ENCODE measurements at regions not wholly inside any gene's neighbourhood (a gene's known extent, or its start where the extent isn't known, plus 50 kb on each side); places are given as distances from the start of the nearest gene placed in this dataset.

DNA sequence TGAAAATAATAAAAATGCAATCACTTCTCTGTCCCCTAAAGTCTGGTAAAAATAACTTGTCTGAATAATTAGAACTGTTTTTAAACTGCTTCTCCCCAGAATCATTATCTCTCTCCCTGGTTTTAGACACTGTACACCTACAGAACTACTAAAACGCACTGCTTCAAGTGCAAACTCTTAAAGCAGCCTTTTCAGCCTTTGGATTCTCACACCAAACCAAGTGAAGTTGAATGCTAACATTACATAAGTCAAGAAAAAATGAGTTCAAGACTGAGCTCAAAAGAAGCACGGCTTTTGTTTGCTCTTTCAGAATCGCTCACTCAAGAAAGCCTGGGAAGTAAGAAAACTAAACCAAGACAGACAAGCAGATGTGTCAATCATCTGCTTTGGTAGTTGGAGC is 188.8 kb downstream of the LSM5 start:
- Histone ChIP-seq H3K27me3 (ENCODE audit: control insufficient read depth, insufficient read depth, low read length) (peaks cover 53% of the 10 kb centered on the region), H3K9me3 (ENCODE audit: control insufficient read depth, insufficient read depth, low read length) (no peaks in the 10 kb centered on the region), H3K27ac (ENCODE audit: low read depth, low read length) (no peak overlapping the region), H3K4me3 (ENCODE audit: low read depth, low read length) (no peak overlapping the region), H3K9ac (ENCODE audit: low read depth, low read length) (no peak overlapping the region), H3K36me3 (ENCODE audit: control insufficient read depth, insufficient read depth, low read length) (no peaks in the 10 kb centered on the region), H3K4me1 (ENCODE audit: control insufficient read depth, insufficient read depth, low read length) (no peaks in the 10 kb centered on the region)

DNA sequence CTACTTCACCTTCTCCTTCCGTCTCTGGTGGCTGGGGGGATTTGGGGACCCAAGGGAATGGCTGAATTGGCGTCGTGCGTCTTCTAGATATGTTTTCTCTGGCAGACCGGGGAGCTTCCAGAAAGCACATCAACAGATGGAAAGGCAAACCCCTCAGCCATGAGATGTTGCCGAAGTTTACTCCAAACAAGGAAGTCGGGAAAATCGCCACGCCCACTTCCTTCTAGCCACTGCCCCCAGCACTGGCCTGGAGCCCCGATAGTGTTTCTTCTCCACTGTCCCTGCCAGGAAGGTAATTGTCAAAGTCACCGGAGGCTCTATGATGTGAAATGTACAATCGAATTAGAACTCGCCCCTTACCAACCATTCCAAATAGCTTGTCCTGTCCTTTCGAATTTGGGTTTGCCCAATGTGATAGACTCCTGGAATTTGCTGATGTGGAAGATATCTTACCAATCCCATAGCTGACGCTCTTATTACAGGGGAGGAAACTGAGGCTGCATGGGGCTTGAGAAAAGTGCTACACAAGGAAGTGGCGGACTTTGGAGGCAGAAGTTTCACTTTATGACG is 191.0 kb downstream of the LSM5 start:
- Histone ChIP-seq H3K4me1 (ENCODE audit: control insufficient read depth, insufficient read depth, low read length) (peaks cover 11% of the 10 kb centered on the region), H3K27me3 (ENCODE audit: control insufficient read depth, insufficient read depth, low read length) (peaks cover 61% of the 10 kb centered on the region), H3K36me3 (ENCODE audit: control insufficient read depth, insufficient read depth, low read length) (no peaks in the 10 kb centered on the region), H3K9ac (ENCODE audit: low read depth, low read length) (no peak overlapping the region), H3K9me3 (ENCODE audit: control insufficient read depth, insufficient read depth, low read length) (no peaks in the 10 kb centered on the region), H3K4me3 (ENCODE audit: low read depth, low read length) (peak overlapping the region; percentile 69), H3K27ac (ENCODE audit: low read depth, low read length) (no peak overlapping the region)

DNA sequence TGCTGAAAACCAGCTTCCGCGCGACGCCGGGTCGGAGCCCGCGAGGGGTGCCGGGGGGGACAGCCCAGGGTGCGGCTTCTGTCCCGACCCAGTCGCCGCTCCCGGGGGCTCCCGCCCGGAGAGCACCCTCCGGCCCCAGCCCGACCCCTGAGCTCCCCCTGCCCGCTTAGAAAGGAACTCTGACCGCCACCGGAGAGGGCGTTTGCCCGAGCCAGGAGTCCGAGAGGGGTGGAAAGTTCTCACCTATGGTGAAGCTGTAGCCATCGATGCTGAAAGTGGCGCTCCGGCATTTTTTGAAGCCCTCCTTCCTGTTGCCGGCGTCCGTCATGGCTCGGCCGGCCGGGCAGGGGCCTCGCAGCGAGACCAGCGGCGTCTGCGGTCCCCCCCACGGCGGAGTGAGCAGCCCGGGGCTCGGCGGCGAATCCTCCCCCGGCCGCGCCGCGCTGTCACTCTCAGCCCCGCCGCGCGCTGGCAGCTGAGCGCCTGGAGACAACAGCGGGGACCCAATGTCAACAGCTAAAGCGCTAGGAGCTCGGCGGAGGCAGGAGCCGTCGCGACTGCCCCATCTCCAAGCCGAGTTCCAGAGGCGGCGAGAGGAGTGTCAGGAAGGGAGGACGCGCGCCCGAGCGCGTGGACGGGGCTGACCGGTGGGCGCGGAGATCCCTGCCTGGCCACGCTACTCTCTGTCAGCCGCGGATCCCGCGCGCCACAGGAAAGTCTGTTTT is 191.6 kb downstream of the LSM5 start:
- Histone ChIP-seq H3K27ac (ENCODE audit: low read depth, low read length) (no peak overlapping the region), H3K27me3 (ENCODE audit: control insufficient read depth, insufficient read depth, low read length) (peaks cover 61% of the 10 kb centered on the region), H3K36me3 (ENCODE audit: control insufficient read depth, insufficient read depth, low read length) (no peaks in the 10 kb centered on the region), H3K9me3 (ENCODE audit: control insufficient read depth, insufficient read depth, low read length) (no peaks in the 10 kb centered on the region), H3K4me3 (ENCODE audit: low read depth, low read length) (peak overlapping the region; percentile 69), H3K4me1 (ENCODE audit: control insufficient read depth, insufficient read depth, low read length) (peaks cover 17% of the 10 kb centered on the region), H3K9ac (ENCODE audit: low read depth, low read length) (no peak overlapping the region)

DNA sequence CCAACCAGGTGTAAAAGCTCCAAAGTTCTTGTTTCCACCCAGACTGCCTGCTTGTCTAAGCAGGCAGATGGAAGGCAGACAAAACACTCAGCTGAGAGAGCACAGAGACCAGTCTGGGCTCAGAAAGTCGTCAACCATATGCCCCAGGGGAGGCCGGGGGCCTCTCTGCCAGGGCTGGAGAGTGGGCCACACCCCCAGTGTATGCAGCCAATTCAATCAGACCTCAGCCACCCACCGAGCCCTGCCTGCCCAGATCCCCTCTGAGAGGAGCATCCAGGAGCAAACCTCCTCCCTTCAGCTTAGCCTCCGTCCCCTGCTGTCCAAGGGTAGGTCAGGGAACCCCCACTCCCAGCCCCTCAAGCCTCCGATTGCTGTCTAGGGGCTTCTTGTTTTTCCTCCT is 196.3 kb downstream of the LSM5 start:
- peaks cover 32% of the 10 kb centered on the region for H3K27me3 ChIP-seq (ENCODE audit: control insufficient read depth, insufficient read depth, low read length)
- no peak overlapping the region for H3K4me3 ChIP-seq (ENCODE audit: low read depth, low read length)
- peaks cover 19% of the 10 kb centered on the region for H3K4me1 ChIP-seq (ENCODE audit: control insufficient read depth, insufficient read depth, low read length)
- no peaks in the 10 kb centered on the region for H3K36me3 ChIP-seq (ENCODE audit: control insufficient read depth, insufficient read depth, low read length)
- no peak overlapping the region for H3K27ac ChIP-seq (ENCODE audit: low read depth, low read length)
- H3K9ac ChIP-seq (ENCODE audit: low read depth, low read length) = no peak overlapping the region
- no peaks in the 10 kb centered on the region for H3K9me3 ChIP-seq (ENCODE audit: control insufficient read depth, insufficient read depth, low read length)

DNA sequence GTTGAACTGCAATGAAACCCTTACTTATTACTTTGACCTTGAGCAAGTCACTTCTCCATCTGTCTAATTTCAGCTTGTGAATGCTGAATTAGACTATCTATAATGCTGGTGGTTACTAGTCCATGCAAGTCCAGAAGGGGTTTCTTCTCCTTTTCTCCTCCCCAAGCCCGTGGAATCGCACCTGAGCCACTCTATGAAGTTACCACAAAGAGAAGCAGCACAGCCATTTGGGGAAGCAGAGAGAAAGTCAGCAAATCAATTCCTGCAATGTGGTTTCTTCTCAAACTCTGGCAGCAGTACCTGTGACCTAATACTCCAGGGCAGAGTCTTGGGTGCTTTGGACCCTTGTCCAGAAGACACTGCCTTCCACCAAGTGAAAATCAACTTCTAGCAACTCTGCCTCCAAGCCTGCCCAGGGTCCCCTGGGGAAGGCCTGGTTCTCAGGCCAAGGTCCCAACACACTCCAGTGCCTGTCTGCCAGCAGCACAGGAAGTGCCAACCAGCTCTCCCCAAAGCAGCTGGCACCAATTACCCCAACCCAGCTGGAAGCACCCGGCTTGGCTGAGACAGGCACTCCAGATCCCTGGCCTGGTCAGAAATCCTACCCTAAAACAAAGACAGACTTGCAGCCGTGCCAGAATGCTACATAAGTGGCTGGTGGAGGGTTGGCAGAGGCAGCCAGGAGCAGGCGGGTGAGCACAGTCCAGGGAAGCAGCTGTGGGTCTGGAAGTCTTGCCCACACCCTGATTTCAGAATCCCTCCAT is 200.3 kb downstream of the LSM5 start:
- H3K27ac ChIP-seq (ENCODE audit: low read depth, low read length) = no peak overlapping the region
- no peaks in the 10 kb centered on the region for H3K27me3 ChIP-seq (ENCODE audit: control insufficient read depth, insufficient read depth, low read length)
- no peaks in the 10 kb centered on the region for H3K36me3 ChIP-seq (ENCODE audit: control insufficient read depth, insufficient read depth, low read length)
- no peak overlapping the region for H3K4me3 ChIP-seq (ENCODE audit: low read depth, low read length)
- peaks cover 14% of the 10 kb centered on the region for H3K4me1 ChIP-seq (ENCODE audit: control insufficient read depth, insufficient read depth, low read length)
- H3K9me3 ChIP-seq (ENCODE audit: control insufficient read depth, insufficient read depth, low read length) = no peaks in the 10 kb centered on the region
- no peak overlapping the region for H3K9ac ChIP-seq (ENCODE audit: low read depth, low read length)

DNA sequence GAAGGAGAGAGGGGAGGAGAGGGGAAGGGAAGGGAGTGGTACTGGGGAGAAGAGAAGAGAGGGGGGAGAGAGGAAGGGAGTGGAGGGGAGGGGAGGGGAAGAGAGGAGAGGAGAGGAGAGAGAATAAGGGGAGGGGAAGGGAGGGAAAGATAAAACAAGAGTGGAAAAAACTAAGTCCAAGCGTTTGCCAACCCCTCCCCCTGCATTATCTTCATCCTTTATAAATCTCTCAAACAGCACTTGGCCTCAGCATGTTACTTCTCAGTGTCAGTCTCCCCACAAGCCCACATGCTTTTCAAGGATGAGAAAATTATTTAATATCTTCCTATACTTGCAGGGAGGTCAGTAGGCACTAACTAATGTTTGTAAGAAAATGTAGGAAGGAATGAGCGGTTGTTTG is 204.5 kb downstream of the LSM5 start:
- H3K4me1 ChIP-seq (ENCODE audit: control insufficient read depth, insufficient read depth, low read length) = no peaks in the 10 kb centered on the region

DNA sequence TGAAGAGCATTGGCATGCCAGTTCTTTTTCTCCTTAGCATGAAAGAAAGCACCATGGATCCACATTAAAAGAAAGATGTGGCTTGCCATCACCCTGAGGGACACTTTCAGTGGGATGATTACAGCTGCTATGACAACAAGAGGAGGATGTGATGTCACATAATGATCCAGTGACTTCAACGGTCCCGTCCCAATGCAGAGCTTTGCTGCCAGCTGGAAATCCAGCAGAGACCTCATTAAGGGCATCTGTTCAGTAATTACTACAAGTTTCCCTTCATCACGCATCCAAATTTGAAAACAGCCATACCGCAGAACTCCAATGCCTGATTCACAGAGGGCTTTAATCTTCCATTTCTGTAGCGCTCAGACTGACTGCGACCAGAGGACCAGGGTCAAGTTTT is 206.6 kb downstream of the LSM5 start:
- Histone ChIP-seq H3K9me3 (ENCODE audit: control insufficient read depth, insufficient read depth, low read length) (no peaks in the 10 kb centered on the region), H3K27ac (ENCODE audit: low read depth, low read length) (no peak overlapping the region), H3K9ac (ENCODE audit: low read depth, low read length) (no peak overlapping the region), H3K36me3 (ENCODE audit: control insufficient read depth, insufficient read depth, low read length) (no peaks in the 10 kb centered on the region), H3K4me1 (ENCODE audit: control insufficient read depth, insufficient read depth, low read length) (no peaks in the 10 kb centered on the region), H3K4me3 (ENCODE audit: low read depth, low read length) (no peak overlapping the region), H3K27me3 (ENCODE audit: control insufficient read depth, insufficient read depth, low read length) (no peaks in the 10 kb centered on the region)

More for the DNA sequence above, 204.5 kb downstream of the LSM5 start:
- Histone ChIP-seq H3K27me3 (ENCODE audit: control insufficient read depth, insufficient read depth, low read length) (no peaks in the 10 kb centered on the region), H3K27ac (ENCODE audit: low read depth, low read length) (no peak overlapping the region), H3K9ac (ENCODE audit: low read depth, low read length) (no peak overlapping the region), H3K36me3 (ENCODE audit: control insufficient read depth, insufficient read depth, low read length) (no peaks in the 10 kb centered on the region), H3K4me3 (ENCODE audit: low read depth, low read length) (no peak overlapping the region), H3K9me3 (ENCODE audit: control insufficient read depth, insufficient read depth, low read length) (no peaks in the 10 kb centered on the region)

DNA sequence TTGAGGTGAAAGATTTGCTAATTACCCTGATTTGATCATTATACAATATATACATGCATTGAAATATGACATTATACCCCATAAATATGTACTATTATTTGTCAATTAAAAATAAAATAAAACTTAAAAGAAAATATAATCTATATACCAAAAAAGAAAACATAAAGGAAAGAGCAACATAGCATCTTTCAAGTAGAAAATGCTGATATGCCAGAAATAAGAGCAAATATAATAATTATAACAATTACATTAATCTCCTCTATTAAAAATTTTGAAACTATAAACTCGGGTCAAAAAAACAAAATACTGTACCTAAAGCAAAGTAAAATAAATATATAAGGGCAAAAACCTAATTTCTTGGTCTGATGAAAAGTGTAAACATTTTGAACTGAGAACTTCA is 209.3 kb upstream of the PDE1C start:
- no peaks in the 10 kb centered on the region for H3K36me3 ChIP-seq (ENCODE audit: control insufficient read depth, insufficient read depth, low read length)
- H3K4me1 ChIP-seq (ENCODE audit: control insufficient read depth, insufficient read depth, low read length) = no peaks in the 10 kb centered on the region
- H3K9me3 ChIP-seq (ENCODE audit: control insufficient read depth, insufficient read depth, low read length) = no peaks in the 10 kb centered on the region
- H3K9ac ChIP-seq (ENCODE audit: low read depth, low read length) = no peak overlapping the region
- no peak overlapping the region for H3K4me3 ChIP-seq (ENCODE audit: low read depth, low read length)
- no peak overlapping the region for H3K27ac ChIP-seq (ENCODE audit: low read depth, low read length)
- no peaks in the 10 kb centered on the region for H3K27me3 ChIP-seq (ENCODE audit: control insufficient read depth, insufficient read depth, low read length)

DNA sequence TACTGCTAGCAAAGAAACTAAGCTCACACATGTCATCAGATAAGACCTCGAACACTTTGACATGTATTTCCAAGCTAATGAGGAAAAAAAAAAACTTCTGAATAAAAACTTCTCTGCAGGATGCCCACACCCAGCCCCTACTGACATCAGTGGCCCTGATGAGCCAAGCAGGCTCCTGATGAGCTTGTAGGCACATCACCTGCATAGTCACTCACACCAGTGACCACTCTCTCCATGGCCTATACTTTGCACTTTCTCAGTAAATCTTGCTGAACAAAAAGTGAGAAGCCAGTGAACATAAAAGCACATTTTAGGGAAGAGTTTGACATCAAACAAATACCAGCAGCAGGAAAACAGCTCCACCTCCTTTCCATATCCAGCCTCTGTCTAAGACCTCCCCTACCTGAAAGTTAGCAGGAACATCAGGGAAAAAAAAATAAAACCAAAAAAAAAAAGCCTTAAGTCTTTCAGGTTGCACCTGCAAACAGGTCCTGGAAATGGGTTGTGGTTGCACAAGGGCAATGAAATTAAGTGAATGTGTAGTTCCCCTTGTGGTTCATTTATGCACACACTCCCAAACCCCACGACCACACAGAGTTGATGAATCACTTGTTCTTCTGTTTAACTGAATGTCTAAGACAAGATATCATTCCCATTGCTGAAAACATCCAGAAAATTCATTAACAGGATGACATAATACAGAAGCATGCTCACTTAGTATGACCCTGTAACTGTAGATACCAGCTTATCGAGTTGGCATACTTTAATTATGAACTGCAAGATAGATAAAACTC is 205.2 kb upstream of the PDE1C start:
- H3K36me3 ChIP-seq (ENCODE audit: control insufficient read depth, insufficient read depth, low read length) = no peaks in the 10 kb centered on the region
- no peak overlapping the region for H3K27ac ChIP-seq (ENCODE audit: low read depth, low read length)
- no peaks in the 10 kb centered on the region for H3K9me3 ChIP-seq (ENCODE audit: control insufficient read depth, insufficient read depth, low read length)
- no peaks in the 10 kb centered on the region for H3K27me3 ChIP-seq (ENCODE audit: control insufficient read depth, insufficient read depth, low read length)
- no peak overlapping the region for H3K4me3 ChIP-seq (ENCODE audit: low read depth, low read length)
- H3K4me1 ChIP-seq (ENCODE audit: control insufficient read depth, insufficient read depth, low read length) = no peaks in the 10 kb centered on the region
- no peak overlapping the region for H3K9ac ChIP-seq (ENCODE audit: low read depth, low read length)

DNA sequence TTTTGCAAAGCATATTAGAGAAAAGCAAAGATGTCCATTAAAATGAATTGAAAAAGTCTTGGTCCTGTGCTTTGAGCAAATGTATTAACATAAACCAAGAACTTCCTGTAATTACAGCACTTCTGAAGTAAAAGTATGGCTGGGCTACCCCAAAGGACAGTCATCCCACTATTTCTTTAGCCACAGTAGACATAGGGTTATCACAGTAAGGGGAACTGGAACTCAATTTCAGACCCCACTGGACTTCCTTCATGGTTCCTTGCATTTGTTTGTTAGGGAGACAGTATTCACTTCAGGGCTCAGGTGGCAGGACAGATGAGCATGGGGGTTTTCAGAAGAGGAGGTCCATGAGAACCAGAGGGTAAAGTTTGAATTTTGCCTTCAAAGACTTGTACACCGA is 203.1 kb upstream of the PDE1C start:
- Histone ChIP-seq H3K4me3 (ENCODE audit: low read depth, low read length) (no peak overlapping the region), H3K9ac (ENCODE audit: low read depth, low read length) (no peak overlapping the region), H3K9me3 (ENCODE audit: control insufficient read depth, insufficient read depth, low read length) (no peaks in the 10 kb centered on the region), H3K27me3 (ENCODE audit: control insufficient read depth, insufficient read depth, low read length) (no peaks in the 10 kb centered on the region), H3K36me3 (ENCODE audit: control insufficient read depth, insufficient read depth, low read length) (no peaks in the 10 kb centered on the region), H3K27ac (ENCODE audit: low read depth, low read length) (no peak overlapping the region), H3K4me1 (ENCODE audit: control insufficient read depth, insufficient read depth, low read length) (peaks cover 7% of the 10 kb centered on the region; the same call in 1 of the 2 replicates)

Data from HUES48 (cell line).